ENCODE measurements at regions not wholly inside any gene's neighbourhood (a gene's known extent, or its start where the extent isn't known, plus 50 kb on each side); places are given as distances from the start of the nearest gene placed in this dataset.

- TF ChIP-seq CTCF (IDR thresholded peaks at IDR 0.05) (no peak), POLR2A (IDR thresholded peaks at IDR 0.05) (no peak)
Measured at GRCh38 chr20:41696428-41696827, 78.3 kb upstream of the CHD6 start.

Measured in testis (tissue), 2 donors.